GM12873 (cell line): ENCODE measurements at regions not wholly inside any gene's neighbourhood (a gene's known extent, or its start where the extent isn't known, plus 50 kb on each side); places are given as distances from the start of the nearest gene placed in this dataset.

Experiments used
- TF ChIP-seq, protein P1 (sequence below): IDR thresholded peaks from 2 replicates; pipeline ENCODE4 v1.5.1; 2012; ENCODE audit warnings: low read depth, mild to moderate bottlenecking, moderate library complexity, low read length, control low read depth; ENCODE audit not compliant: insufficient read depth; ENCODE audit errors: missing control alignments

DNA sequence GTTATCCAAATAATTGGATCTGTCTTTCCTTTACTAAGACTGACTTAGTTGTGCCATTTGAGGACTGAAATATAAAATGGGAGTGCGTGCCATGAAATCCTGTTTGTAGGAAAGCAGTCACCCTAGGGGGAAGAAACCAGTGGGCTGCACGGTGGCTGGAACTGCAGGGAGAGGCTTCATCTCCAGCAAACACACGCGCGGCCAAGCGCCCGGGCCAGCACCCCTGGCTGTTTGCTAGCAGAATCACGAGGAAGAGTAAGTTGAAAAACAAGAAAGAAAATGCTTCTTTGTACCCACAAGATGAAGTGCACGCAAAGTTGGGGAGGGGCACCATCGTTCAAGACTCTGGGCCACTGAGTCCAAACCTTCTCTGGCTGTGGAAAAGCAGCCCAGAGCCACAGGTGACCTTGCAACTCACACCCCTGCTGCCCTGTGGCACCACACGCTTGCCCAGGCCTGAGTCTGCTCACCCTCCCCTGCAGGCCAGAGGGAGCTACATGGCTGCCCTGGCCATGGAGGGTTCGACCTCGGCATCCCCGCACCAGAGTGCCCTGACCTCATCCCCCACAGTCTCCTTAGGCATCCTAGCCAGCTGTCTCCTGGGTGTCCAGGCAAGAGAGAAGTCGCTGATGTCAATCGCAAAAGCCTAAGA, 55.2 kb downstream of the IRX2 start:
- TF ChIP-seq, protein P1, sequence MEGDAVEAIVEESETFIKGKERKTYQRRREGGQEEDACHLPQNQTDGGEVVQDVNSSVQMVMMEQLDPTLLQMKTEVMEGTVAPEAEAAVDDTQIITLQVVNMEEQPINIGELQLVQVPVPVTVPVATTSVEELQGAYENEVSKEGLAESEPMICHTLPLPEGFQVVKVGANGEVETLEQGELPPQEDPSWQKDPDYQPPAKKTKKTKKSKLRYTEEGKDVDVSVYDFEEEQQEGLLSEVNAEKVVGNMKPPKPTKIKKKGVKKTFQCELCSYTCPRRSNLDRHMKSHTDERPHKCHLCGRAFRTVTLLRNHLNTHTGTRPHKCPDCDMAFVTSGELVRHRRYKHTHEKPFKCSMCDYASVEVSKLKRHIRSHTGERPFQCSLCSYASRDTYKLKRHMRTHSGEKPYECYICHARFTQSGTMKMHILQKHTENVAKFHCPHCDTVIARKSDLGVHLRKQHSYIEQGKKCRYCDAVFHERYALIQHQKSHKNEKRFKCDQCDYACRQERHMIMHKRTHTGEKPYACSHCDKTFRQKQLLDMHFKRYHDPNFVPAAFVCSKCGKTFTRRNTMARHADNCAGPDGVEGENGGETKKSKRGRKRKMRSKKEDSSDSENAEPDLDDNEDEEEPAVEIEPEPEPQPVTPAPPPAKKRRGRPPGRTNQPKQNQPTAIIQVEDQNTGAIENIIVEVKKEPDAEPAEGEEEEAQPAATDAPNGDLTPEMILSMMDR: no peak

DNA sequence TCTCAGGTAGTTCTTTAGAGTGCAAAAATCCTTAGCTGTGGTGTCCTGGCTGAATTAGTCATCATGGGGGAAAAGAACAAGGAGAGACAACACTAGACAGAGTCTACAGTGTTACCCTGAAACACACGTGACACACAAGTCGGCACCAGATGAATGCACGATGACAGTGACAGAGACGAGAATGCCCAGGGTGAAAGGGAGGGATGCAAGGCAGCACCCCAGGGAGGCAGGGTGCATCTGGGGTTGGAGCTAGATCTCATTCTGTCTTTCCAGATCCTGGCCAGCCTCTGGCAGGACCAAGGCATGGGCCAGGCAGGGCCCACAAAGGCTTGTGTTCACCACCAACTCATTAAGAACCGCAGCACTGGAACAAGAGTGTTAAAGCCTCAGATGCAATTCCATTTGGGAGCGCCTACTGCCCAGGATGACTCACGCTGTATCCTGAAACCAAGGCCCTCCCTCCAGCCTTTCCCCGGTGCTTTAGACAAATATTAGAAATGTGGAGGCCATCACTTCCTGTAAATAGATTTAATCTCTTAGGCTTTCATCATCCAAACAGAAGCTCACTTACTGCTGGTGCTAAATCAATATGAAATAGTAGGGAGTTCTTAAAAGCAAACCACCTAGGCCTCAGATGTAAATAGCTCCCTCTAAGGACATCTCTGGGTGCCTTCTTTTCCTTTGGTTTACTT, 56.1 kb downstream of the IRX2 start:
- TF ChIP-seq, protein P1: no peak

DNA sequence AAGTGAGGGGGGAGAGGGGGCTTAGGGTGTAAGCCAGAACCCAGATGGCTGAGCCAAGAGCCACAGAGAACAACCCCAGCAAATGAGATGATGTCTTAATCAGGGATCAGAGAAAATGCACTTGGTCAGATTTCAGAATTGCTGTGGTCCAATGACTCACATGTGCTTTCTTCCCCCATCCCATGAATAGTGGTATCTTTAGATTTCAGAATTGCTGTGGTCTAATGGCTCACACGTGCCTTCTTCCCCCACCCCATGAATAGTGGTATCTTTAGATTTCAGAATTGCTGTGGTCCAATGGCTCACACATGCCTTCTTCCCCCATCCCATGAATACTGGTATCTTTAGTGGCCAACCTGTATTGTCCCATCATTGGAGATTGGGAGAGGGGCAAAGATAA, 59.9 kb downstream of the IRX2 start:
- TF ChIP-seq, protein P1: no peak

DNA sequence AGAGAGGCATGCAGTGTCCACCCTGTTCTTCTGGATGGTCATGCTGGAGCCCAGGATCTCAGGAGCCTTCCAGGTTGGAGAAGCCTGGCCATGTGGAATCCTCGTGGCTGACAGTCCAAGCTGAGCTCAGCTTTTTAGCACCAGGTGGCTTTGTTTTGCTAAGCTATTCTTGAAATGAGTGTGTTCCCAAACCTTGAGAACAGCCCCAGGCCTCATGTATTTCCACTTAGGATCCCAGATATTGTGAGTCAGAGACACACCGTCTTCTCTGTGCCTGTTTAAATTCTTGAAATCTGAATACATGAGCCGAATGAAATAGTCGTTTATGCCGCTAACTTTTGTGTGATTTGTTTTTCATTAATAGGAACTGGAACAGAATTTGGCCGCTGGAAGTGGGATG, 61.2 kb downstream of the IRX2 start:
- TF ChIP-seq, protein P1: no peak

DNA sequence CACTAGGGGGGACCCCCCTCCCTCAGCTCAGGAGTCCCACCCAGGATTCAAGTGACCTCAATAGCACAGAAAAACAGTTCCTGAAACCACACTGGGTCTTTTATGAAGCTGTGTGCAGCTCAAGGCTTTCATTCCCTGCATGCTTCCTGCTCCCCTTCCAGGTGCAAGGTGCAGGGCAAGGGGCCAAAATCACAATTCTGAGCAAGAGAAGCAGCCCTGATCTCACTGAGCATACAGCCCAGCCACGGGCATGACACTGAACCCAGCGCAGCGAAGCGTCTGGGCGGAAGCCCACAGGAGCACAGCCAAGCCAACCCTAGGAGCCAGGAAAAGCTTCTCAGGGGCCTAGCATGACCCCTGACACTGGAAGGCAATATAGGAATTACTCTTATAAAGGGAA, 62.9 kb downstream of the IRX2 start:
- TF ChIP-seq, protein P1: no peak

DNA sequence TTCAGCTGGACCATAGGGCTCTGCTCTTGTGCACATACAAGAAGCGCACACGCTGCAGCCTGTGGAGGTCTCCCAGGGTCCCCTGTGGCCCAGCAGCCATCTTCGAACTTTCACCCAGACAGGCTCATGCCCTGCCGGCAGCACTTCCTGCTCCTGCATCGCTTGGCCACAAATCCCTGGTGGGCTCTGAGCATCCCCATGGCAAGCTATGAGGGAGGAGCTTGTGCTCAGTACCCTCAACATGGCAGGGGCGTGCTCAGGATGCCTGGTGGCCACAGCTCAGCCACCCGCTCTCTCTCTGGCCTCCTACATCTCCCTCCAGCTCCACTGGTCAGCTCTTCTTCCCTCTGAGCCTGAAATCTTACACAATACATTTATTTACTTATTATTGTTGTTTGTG, 63.7 kb downstream of the IRX2 start:
- TF ChIP-seq, protein P1: no peak

DNA sequence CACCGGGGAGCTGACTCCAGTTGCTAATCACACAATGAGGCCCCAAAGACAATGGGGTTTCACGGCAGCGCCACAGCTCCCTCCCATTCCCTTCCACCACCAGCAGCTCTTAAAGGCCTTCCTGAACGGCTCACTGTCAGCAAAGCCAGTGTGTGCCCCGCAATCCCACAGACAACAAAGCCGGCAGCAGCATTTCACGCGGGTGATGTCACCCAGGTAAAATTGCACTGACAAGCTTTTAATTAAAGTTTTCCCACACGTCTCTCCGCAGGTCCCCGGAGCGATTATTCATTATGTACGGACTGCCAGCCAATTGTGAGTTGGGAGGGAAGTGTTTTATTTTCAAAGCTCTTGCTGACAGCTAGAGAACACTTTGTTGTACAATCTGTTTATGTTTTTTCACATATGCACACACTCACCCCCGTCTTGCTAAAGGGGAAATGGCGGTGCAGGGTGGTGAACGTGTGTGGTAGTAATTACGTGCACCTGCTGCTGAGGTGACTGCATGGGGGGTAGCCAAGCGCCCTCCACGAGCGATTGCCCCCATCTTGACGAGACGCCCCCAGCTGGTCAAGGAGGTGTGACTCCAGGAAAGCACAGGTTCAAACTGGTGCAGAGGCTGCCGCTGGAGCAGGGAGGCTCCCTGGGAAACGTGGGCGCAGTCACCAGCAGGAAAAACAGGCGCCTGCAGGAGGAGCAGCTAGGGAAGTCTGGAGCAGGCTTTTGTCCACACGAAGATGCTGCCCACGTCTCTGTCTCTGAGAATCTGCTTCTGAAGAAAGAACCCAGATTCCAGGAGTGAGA, 65.0 kb downstream of the IRX2 start:
- TF ChIP-seq, protein P1: no peak
